A673 (cell line): ENCODE measurements at regions not wholly inside any gene's neighbourhood (a gene's known extent, or its start where the extent isn't known, plus 50 kb on each side); places are given as distances from the start of the nearest gene placed in this dataset.

ENCODE experiments used
- CTCF ChIP-seq: fragments of 300-800, 200-600 bp; sonication (generic); conservative IDR thresholded peaks from 2 replicates; pipeline ENCODE4 v1.5.1; 2017; ENCODE audit warnings: low read depth, mild to moderate bottlenecking, antibody characterized with exemption, low read length, moderate library complexity, mixed read lengths
- EZH2 ChIP-seq: fragments of 200-600 bp; sonication (generic); IDR thresholded peaks from 2 replicates; pipeline ENCODE4 v1.6.1; 2017; ENCODE audit warnings: borderline replicate concordance, low read depth, mild to moderate bottlenecking, mixed read lengths, antibody characterized with exemption, low read length; ENCODE audit not compliant: poor library complexity, severe bottlenecking

GRCh38 chr20:53768329-53768728 is 174.7 kb upstream of the ZNF217 start:
- TF ChIP-seq EZH2 (no peak), CTCF (no peak)
